ENCODE measurements at regions not wholly inside any gene's neighbourhood (a gene's known extent, or its start where the extent isn't known, plus 50 kb on each side); places are given as distances from the start of the nearest gene placed in this dataset.

- no peak for TF ChIP-seq CTCF (conservative IDR thresholded peaks at IDR 0.05 in 1 of 2, IDR thresholded peaks at IDR 0.05 in 1 of 2; ENCODE audit: extremely low read depth in 1 of 2, insufficient read depth in 1 of 2, low read depth in 1 of 2, low read length in 2 of 2)
- no peak for TF ChIP-seq EZH2 (IDR thresholded peaks at IDR 0.05; ENCODE audit: borderline replicate concordance, low read length)
Observed at GRCh38 chr20:58099291-58099935, 129.0 kb downstream of the ANKRD60 start.
